ENCODE measurements at regions not wholly inside any gene's neighbourhood (a gene's known extent, or its start where the extent isn't known, plus 50 kb on each side); places are given as distances from the start of the nearest gene placed in this dataset.
A peak's percentile ranks its signal among the peaks of the same experiment; 100 is the strongest.

- H3K9me3 ChIP-seq (replicated peaks; ENCODE audit: control insufficient read depth, insufficient read depth, low read length), result no peaks in the 10 kb centered on the region
- no peak overlapping the region for H3K4me3 ChIP-seq (replicated peaks in 1 of 3; ENCODE audit: insufficient read depth in 1 of 3, low read depth in 1 of 3, low read length in 3 of 3)
- no peaks in the 10 kb centered on the region for H4K20me1 ChIP-seq (replicated peaks; ENCODE audit: control insufficient read depth, extremely low read depth, insufficient read depth, low read length)
- dilution Hi-C loops (cut with MboI; ENCODE audit: extremely low pct_ligation_motif_present, low sequenced_read_pairs), result no loop called here
- H3K36me3 ChIP-seq (ENCODE audit: control insufficient read depth in 2 of 2, extremely low read depth in 1 of 2, insufficient read depth in 2 of 2, low read length in 2 of 2), result no peaks in the 10 kb centered on the region
- H3K27ac ChIP-seq (ENCODE audit: insufficient read depth, low read depth, low read length), result no peak overlapping the region
- no peak overlapping the region for H2AFZ ChIP-seq (ENCODE audit: low read depth, low read length)
- no peaks in the 10 kb centered on the region for H3K4me1 ChIP-seq (ENCODE audit: control insufficient read depth, extremely low read depth, insufficient read depth, low read length)
- intact Hi-C loops (cut with micrococcal nuclease), result no loop called here
- no peak for FAIRE-seq
- ChIA-PET CTCF (no interaction called here), POLR2A (no interaction called here)
- no peaks in the 10 kb centered on the region for H3K9me1 ChIP-seq (replicated peaks; ENCODE audit: control insufficient read depth, extremely low read depth, insufficient read depth, low read length)
- H3K79me2 ChIP-seq (ENCODE audit: control insufficient read depth, insufficient read depth, low read length), result no peaks in the 10 kb centered on the region
- no TSS peak for BruUV-seq (replicated peaks)
- no peak overlapping the region for H3K4me2 ChIP-seq (ENCODE audit: insufficient read depth, low read length)
- TF ChIP-seq JUN (IDR thresholded peaks at IDR 0.05; ENCODE audit: borderline replicate concordance, insufficient read depth, insufficient read length, low read depth) (peak; percentile 51), CTCF (IDR thresholded peaks at IDR 0.05; ENCODE audit: extremely low read depth in 1 of 2, insufficient read depth in 1 of 2, low read depth in 1 of 2, low read length in 2 of 2) (no peak), EZH2 (IDR thresholded peaks at IDR 0.05; ENCODE audit: borderline replicate concordance, low read depth, low read length, severe bottlenecking) (no peak), FOS (IDR thresholded peaks at IDR 0.05; ENCODE audit: borderline replicate concordance, insufficient read depth, low read length) (no peak), POLR2A (IDR thresholded peaks at IDR 0.05; ENCODE audit: low read depth, low read length) (no peak)
- no peak for DNase-seq (ENCODE audit: low read depth, low spot score)
- no peak overlapping the region for H3K9ac ChIP-seq (replicated peaks; ENCODE audit: extremely low read depth, insufficient read depth, low read length)
- no peaks in the 10 kb centered on the region for H3K27me3 ChIP-seq (ENCODE audit: control insufficient read depth in 2 of 2, insufficient read depth in 2 of 2, low read length in 2 of 2)
Observed at GRCh38 chr5:44885903-44886302, 77.2 kb downstream of the MRPS30 start.

DNA sequence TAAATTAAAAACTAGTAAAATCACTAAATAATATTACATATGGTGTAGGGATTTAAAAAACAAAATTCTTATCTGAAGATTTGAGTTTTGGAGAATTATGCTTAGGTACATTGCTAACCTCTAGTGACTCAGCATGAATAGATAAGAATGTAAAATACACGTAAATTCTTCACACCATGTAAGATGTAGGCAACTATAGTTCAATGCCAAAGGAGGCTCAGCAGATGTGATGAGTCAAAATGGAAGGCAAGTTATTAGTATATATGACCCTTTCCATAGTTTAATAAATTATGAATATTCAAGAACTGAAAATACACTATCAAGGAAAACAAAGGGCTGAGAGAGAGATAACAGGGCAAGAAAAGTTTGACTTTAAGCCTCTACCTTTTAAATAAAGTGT is 79.0 kb downstream of the MRPS30 start:
- no peaks in the 10 kb centered on the region for H3K36me3 ChIP-seq (ENCODE audit: control insufficient read depth in 2 of 2, extremely low read depth in 1 of 2, insufficient read depth in 2 of 2, low read length in 2 of 2)
- ChIA-PET CTCF (no interaction called here), POLR2A (no interaction called here)
- dilution Hi-C loops (cut with MboI; ENCODE audit: extremely low pct_ligation_motif_present, low sequenced_read_pairs) (no loop called here), intact Hi-C loops (cut with micrococcal nuclease) (no loop called here)
- no peaks in the 10 kb centered on the region for H3K9me3 ChIP-seq (replicated peaks; ENCODE audit: control insufficient read depth, insufficient read depth, low read length)
- H3K4me1 ChIP-seq (ENCODE audit: control insufficient read depth, extremely low read depth, insufficient read depth, low read length), result no peaks in the 10 kb centered on the region
- H4K20me1 ChIP-seq (replicated peaks; ENCODE audit: control insufficient read depth, extremely low read depth, insufficient read depth, low read length), result no peaks in the 10 kb centered on the region
- no peak overlapping the region for H3K27ac ChIP-seq (ENCODE audit: insufficient read depth, low read depth, low read length)
- no peak overlapping the region for H3K4me2 ChIP-seq (ENCODE audit: insufficient read depth, low read length)
- no peak overlapping the region for H2AFZ ChIP-seq (ENCODE audit: low read depth, low read length)
- no TSS peak for BruUV-seq (replicated peaks)
- TF ChIP-seq EZH2 (IDR thresholded peaks at IDR 0.05; ENCODE audit: borderline replicate concordance, low read depth, low read length, severe bottlenecking) (no peak), POLR2A (IDR thresholded peaks at IDR 0.05; ENCODE audit: low read depth, low read length) (no peak), JUN (IDR thresholded peaks at IDR 0.05; ENCODE audit: borderline replicate concordance, insufficient read depth, insufficient read length, low read depth) (no peak), GATA2 (IDR thresholded peaks at IDR 0.05; ENCODE audit: insufficient read depth, insufficient read length, low read depth, low read length) (no peak), CTCF (IDR thresholded peaks at IDR 0.05; ENCODE audit: extremely low read depth in 1 of 2, insufficient read depth in 1 of 2, low read depth in 1 of 2, low read length in 2 of 2) (no peak), POLR2AphosphoS5 (IDR thresholded peaks at IDR 0.05; ENCODE audit: insufficient read depth, low read depth, low read length) (no peak), FOS (IDR thresholded peaks at IDR 0.05; ENCODE audit: borderline replicate concordance, insufficient read depth, low read length) (no peak), MYC (IDR thresholded peaks at IDR 0.05; ENCODE audit: low read depth, low read length) (no peak)
- TF ChIP-seq, protein P1, sequence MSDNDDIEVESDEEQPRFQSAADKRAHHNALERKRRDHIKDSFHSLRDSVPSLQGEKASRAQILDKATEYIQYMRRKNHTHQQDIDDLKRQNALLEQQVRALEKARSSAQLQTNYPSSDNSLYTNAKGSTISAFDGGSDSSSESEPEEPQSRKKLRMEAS (IDR thresholded peaks at IDR 0.05; ENCODE audit: insufficient read depth, insufficient read length), result no peak
- H3K4me3 ChIP-seq (replicated peaks in 1 of 3; ENCODE audit: insufficient read depth in 1 of 3, low read depth in 1 of 3, low read length in 3 of 3), result no peak overlapping the region
- H3K79me2 ChIP-seq (ENCODE audit: control insufficient read depth, insufficient read depth, low read length), result no peaks in the 10 kb centered on the region
- no peaks in the 10 kb centered on the region for H3K27me3 ChIP-seq (ENCODE audit: control insufficient read depth in 2 of 2, insufficient read depth in 2 of 2, low read length in 2 of 2)
- no peak for DNase-seq (ENCODE audit: low read depth, low spot score)
- no peak for FAIRE-seq
- no peaks in the 10 kb centered on the region for H3K9me1 ChIP-seq (replicated peaks; ENCODE audit: control insufficient read depth, extremely low read depth, insufficient read depth, low read length)
- no peak overlapping the region for H3K9ac ChIP-seq (replicated peaks; ENCODE audit: extremely low read depth, insufficient read depth, low read length)
